GM21528 (cell line): ENCODE measurements at regions not wholly inside any gene's neighbourhood (a gene's known extent, or its start where the extent isn't known, plus 50 kb on each side); places are given as distances from the start of the nearest gene placed in this dataset.

Source experiments
- ATAC-seq: cut with Tn5 transposase; IDR thresholded peaks from one replicate; pipeline ENCODE4 v1.9.1; 2021; ENCODE audit warnings: mild to moderate bottlenecking, moderate library complexity; ENCODE audit not compliant: unreplicated experiment, low FRiP score

- ATAC-seq, result no peak
Observed at GRCh38 chr13:106143930-106144709, 391.3 kb downstream of the EFNB2 start.

GRCh38 chr13:106143392-106143791, 392.1 kb downstream of the EFNB2 start:
- ATAC-seq, result no peak

GRCh38 chr13:106140476-106140875, 395.0 kb downstream of the EFNB2 start:
- ATAC-seq, result no peak

- ATAC-seq, result no peak
Observed at GRCh38 chr13:106139942-106140341, 395.5 kb downstream of the EFNB2 start.

GRCh38 chr13:106139377-106139776, 396.1 kb downstream of the EFNB2 start:
- ATAC-seq, result no peak

GRCh38 chr13:106138620-106139019, 396.8 kb downstream of the EFNB2 start:
- no peak for ATAC-seq

- ATAC-seq, result no peak
Observed at GRCh38 chr13:106133025-106133424, 402.4 kb downstream of the EFNB2 start.

- no peak for ATAC-seq
Observed at GRCh38 chr13:106132216-106132615, 403.2 kb downstream of the EFNB2 start.

GRCh38 chr13:106129993-106130392, 405.5 kb downstream of the EFNB2 start:
- ATAC-seq, result no peak

- ATAC-seq, result no peak
Observed at GRCh38 chr13:106129273-106129672, 406.2 kb downstream of the EFNB2 start.

- no peak for ATAC-seq
Observed at GRCh38 chr13:106122234-106122633, 413.2 kb downstream of the EFNB2 start.

- ATAC-seq, result no peak
Observed at GRCh38 chr13:106121173-106121754, 414.2 kb downstream of the EFNB2 start.

- no peak for ATAC-seq
Observed at GRCh38 chr13:106118996-106119395, 416.5 kb downstream of the EFNB2 start.

- no peak for ATAC-seq
Observed at GRCh38 chr13:106118050-106118449, 417.4 kb downstream of the EFNB2 start.

- no peak for ATAC-seq
Observed at GRCh38 chr13:106117640-106118039, 417.8 kb downstream of the EFNB2 start.

- ATAC-seq, result no peak
Observed at GRCh38 chr13:106117035-106117434, 418.4 kb downstream of the EFNB2 start.

- no peak for ATAC-seq
Observed at GRCh38 chr13:106115081-106115480, 420.4 kb downstream of the EFNB2 start.

- no peak for ATAC-seq
Observed at GRCh38 chr13:106113796-106114195, 421.7 kb downstream of the EFNB2 start.

- ATAC-seq, result no peak
Observed at GRCh38 chr13:106112191-106112590, 423.3 kb downstream of the EFNB2 start.

- no peak for ATAC-seq
Observed at GRCh38 chr13:106110241-106110855, 425.1 kb downstream of the EFNB2 start.

GRCh38 chr13:106109391-106109791, 426.1 kb downstream of the EFNB2 start:
- ATAC-seq, result no peak

- ATAC-seq, result no peak
Observed at GRCh38 chr13:106108346-106108745, 427.1 kb downstream of the EFNB2 start.
